Peyer's patch (tissue), 4 donors: ENCODE measurements at regions not wholly inside any gene's neighbourhood (a gene's known extent, or its start where the extent isn't known, plus 50 kb on each side); places are given as distances from the start of the nearest gene placed in this dataset.

ENCODE experiments used
- DNase-seq, 3 donors: peaks; one replicate each; pipeline ENCODE4 v3.0.0-alpha.2; 2017 to 2019
- H3K27ac ChIP-seq, 4 donors: fragments of 200-600 bp; sonication (generic); one replicate each; pipeline ENCODE4 v1.5.1; 2016 to 2019
- H3K27me3 ChIP-seq, 2 donors: fragments of 200-600 bp; sonication (generic); one replicate each; pipeline ENCODE4 v1.5.1; 2019
- H3K36me3 ChIP-seq, 3 donors: fragments of 200-600 bp; sonication (generic); one replicate each; pipeline ENCODE4 v1.5.1; 2016 to 2019
- H3K4me1 ChIP-seq, 4 donors: fragments of 200-600 bp; sonication (generic); one replicate each; pipeline ENCODE4 v1.5.1; 2016 to 2019
- H3K4me3 ChIP-seq, 4 donors: fragments of 200-600 bp; sonication (generic); 1 replicate in 3 of 4; 2 replicates in 1 of 4; pipeline ENCODE4 v1.5.1; 2016 to 2019; ENCODE audit warnings: mild to moderate bottlenecking in 1 of 4
- H3K9me3 ChIP-seq, 4 donors: fragments of 200-600 bp; sonication (generic); one replicate each; pipeline ENCODE4 v1.5.1; 2016 to 2019; ENCODE audit warnings: mild to moderate bottlenecking in 1 of 4
- CTCF ChIP-seq, 6 experiments: fragments of 450-650 bp in 4 of 6; fragments of 200-600 bp in 2 of 6; sonication (generic) in 1 of 6; IDR thresholded peaks; one replicate each; pipeline ENCODE4 v1.5.1; 2017 to 2019; ENCODE audit warnings: antibody characterized with exemption in 6 of 6, mild to moderate bottlenecking in 3 of 6, moderate library complexity in 1 of 6
- POLR2A ChIP-seq, 2 donors: fragments of 450-650 bp; IDR thresholded peaks; one replicate each; pipeline ENCODE4 v1.5.1; 2017; ENCODE audit warnings: antibody characterized with exemption in 2 of 2, mild to moderate bottlenecking in 2 of 2, moderate library complexity in 2 of 2

- TF ChIP-seq CTCF (IDR thresholded peaks at IDR 0.05), result no peak
- no peak for TF ChIP-seq POLR2A (IDR thresholded peaks at IDR 0.05)
- Histone ChIP-seq H3K9me3 (no peaks in the 10 kb centered on the region), H3K27ac (no peak overlapping the region), H3K4me3 (no peak overlapping the region), H3K4me1 (no peaks in the 10 kb centered on the region), H3K36me3 (no peaks in the 10 kb centered on the region), H3K27me3 (no peaks in the 10 kb centered on the region)
- no peak for DNase-seq
Measured at GRCh38 chr11:131089727-131090245, 173.5 kb upstream of the SNX19 start.

GRCh38 chr11:131092469-131092868, 176.2 kb upstream of the SNX19 start:
- no peak overlapping the region for H3K4me3 ChIP-seq
- H3K9me3 ChIP-seq, result no peaks in the 10 kb centered on the region
- TF ChIP-seq CTCF (IDR thresholded peaks at IDR 0.05) (no peak), POLR2A (IDR thresholded peaks at IDR 0.05) (no peak)
- DNase-seq, result no peak
- H3K27me3 ChIP-seq, result no peaks in the 10 kb centered on the region
- H3K36me3 ChIP-seq, result no peaks in the 10 kb centered on the region
- H3K27ac ChIP-seq, result no peak overlapping the region
- no peaks in the 10 kb centered on the region for H3K4me1 ChIP-seq

- no peaks in the 10 kb centered on the region for H3K27me3 ChIP-seq
- no peaks in the 10 kb centered on the region for H3K9me3 ChIP-seq
Measured at GRCh38 chr11:131094827-131095226, 178.5 kb upstream of the SNX19 start.

GRCh38 chr11:131095511-131096185, 179.4 kb upstream of the SNX19 start:
- no peaks in the 10 kb centered on the region for H3K4me1 ChIP-seq
- no peaks in the 10 kb centered on the region for H3K9me3 ChIP-seq
- no peak overlapping the region for H3K27ac ChIP-seq
- H3K27me3 ChIP-seq, result no peaks in the 10 kb centered on the region
- no peak overlapping the region for H3K4me3 ChIP-seq
- no peaks in the 10 kb centered on the region for H3K36me3 ChIP-seq
- no peak for DNase-seq
- TF ChIP-seq CTCF (IDR thresholded peaks at IDR 0.05) (no peak), POLR2A (IDR thresholded peaks at IDR 0.05) (no peak)

More at GRCh38 chr11:131094827-131095226, 178.5 kb upstream of the SNX19 start:
- DNase-seq, result no peak
- H3K4me1 ChIP-seq, result no peaks in the 10 kb centered on the region
- H3K4me3 ChIP-seq, result no peak overlapping the region
- no peaks in the 10 kb centered on the region for H3K36me3 ChIP-seq
- TF ChIP-seq POLR2A (IDR thresholded peaks at IDR 0.05), result no peak
- TF ChIP-seq CTCF (IDR thresholded peaks at IDR 0.05), result no peak
- H3K27ac ChIP-seq, result no peak overlapping the region

GRCh38 chr11:131099013-131099412, 182.7 kb upstream of the SNX19 start:
- H3K36me3 ChIP-seq, result no peaks in the 10 kb centered on the region
- H3K27me3 ChIP-seq, result no peaks in the 10 kb centered on the region
- no peaks in the 10 kb centered on the region for H3K4me1 ChIP-seq
- no peak for DNase-seq
- no peaks in the 10 kb centered on the region for H3K9me3 ChIP-seq
- H3K4me3 ChIP-seq, result no peak overlapping the region
- TF ChIP-seq CTCF (IDR thresholded peaks at IDR 0.05), result no peak
- no peak for TF ChIP-seq POLR2A (IDR thresholded peaks at IDR 0.05)
- H3K27ac ChIP-seq, result no peak overlapping the region
